Keratinocyte (primary cell): ENCODE measurements at regions not wholly inside any gene's neighbourhood (a gene's known extent, or its start where the extent isn't known, plus 50 kb on each side); places are given as distances from the start of the nearest gene placed in this dataset.

Experiments used
- DNase-seq: peaks from one replicate; pipeline ENCODE4 v3.0.0-alpha.2; 2011; ENCODE audit warnings: low read depth, missing footprints, low spot score
- FAIRE-seq: peaks from 2 replicates; lab custom pipeline; 2011; peaks lifted over from hg19 to GRCh38; lab: Jason Lieb, UNC
- H2AFZ ChIP-seq: 2 replicates; pipeline ENCODE4 v1.6.0; 2012; ENCODE audit warnings: low read length, control low read depth, inconsistent platforms; ENCODE audit not compliant: control insufficient read depth
- H3K27ac ChIP-seq: 2 replicates; pipeline ENCODE4 v1.5.1; 2011; ENCODE audit warnings: low read length; ENCODE audit not compliant: control insufficient read depth, insufficient read depth
- H3K27me3 ChIP-seq: 3 replicates; pipeline ENCODE4 v1.6.0; 2011; ENCODE audit warnings: low read length; ENCODE audit not compliant: control insufficient read depth, insufficient read depth; ENCODE audit errors: extremely low read depth
- H3K36me3 ChIP-seq, 2 experiments: 2 replicates in 1 of 2; 3 replicates in 1 of 2; pipeline ENCODE4 v1.5.1; 2011; ENCODE audit warnings: low read length in 2 of 2, mild to moderate bottlenecking in 1 of 2; ENCODE audit not compliant: control insufficient read depth in 2 of 2, insufficient read depth in 2 of 2; ENCODE audit errors: extremely low read depth in 1 of 2
- H3K4me1 ChIP-seq: 3 replicates; pipeline ENCODE4 v1.5.1; 2011; ENCODE audit warnings: low read length; ENCODE audit not compliant: control insufficient read depth, insufficient read depth; ENCODE audit errors: extremely low read depth
- H3K4me2 ChIP-seq: 3 replicates; pipeline ENCODE4 v1.6.0; 2011; ENCODE audit warnings: low read depth, low read length; ENCODE audit not compliant: control insufficient read depth, insufficient read depth; ENCODE audit errors: extremely low read depth
- H3K4me3 ChIP-seq, 3 experiments: fragments of 200-600 bp in 1 of 3; sonication (generic) in 1 of 3; 2 replicates in 2 of 3; 3 replicates in 1 of 3; pipeline ENCODE4 v1.5.1; 2011 to 2016; ENCODE audit warnings: low read length in 3 of 3, mild to moderate bottlenecking in 3 of 3, control low read depth in 2 of 3, inconsistent platforms in 1 of 3, low read depth in 1 of 3, mixed read lengths in 1 of 3, mixed run types in 1 of 3, moderate library complexity in 1 of 3; ENCODE audit not compliant: control insufficient read depth in 2 of 3, insufficient read depth in 2 of 3; ENCODE audit errors: extremely low read depth in 1 of 3
- H3K79me2 ChIP-seq: 2 replicates; pipeline ENCODE4 v1.6.0; 2012; ENCODE audit warnings: low read length; ENCODE audit not compliant: control insufficient read depth, insufficient read depth
- H3K9ac ChIP-seq: 3 replicates; pipeline ENCODE4 v1.6.0; 2011; ENCODE audit warnings: low read length; ENCODE audit not compliant: control insufficient read depth, insufficient read depth; ENCODE audit errors: extremely low read depth
- H3K9me1 ChIP-seq: 3 replicates; pipeline ENCODE4 v1.6.0; 2011; ENCODE audit warnings: low read length; ENCODE audit not compliant: control insufficient read depth, insufficient read depth; ENCODE audit errors: extremely low read depth
- H3K9me3 ChIP-seq: 2 replicates; pipeline ENCODE4 v1.5.1; 2012; ENCODE audit warnings: low read depth, low read length; ENCODE audit not compliant: control insufficient read depth
- H4K20me1 ChIP-seq: 3 replicates; pipeline ENCODE4 v1.6.0; 2011; ENCODE audit warnings: low read length; ENCODE audit not compliant: control insufficient read depth, insufficient read depth; ENCODE audit errors: extremely low read depth
- EZH2 ChIP-seq: IDR thresholded peaks from one replicate; pipeline ENCODE4 v1.6.1; 2012; ENCODE audit warnings: inconsistent platforms, mild to moderate bottlenecking, low read length, moderate library complexity
- dilution Hi-C: fragments of 300-500 bp; cut with MboI; formaldehyde crosslinking; loops from one replicate; pipeline ENCODE4 v1.7.0; 2020; ENCODE audit warnings: low sequenced_read_pairs; ENCODE audit not compliant: extremely low pct_ligation_motif_present
- TF ChIP-seq, protein P1 (sequence below), 3 experiments: IDR thresholded peaks in 1 of 3; conservative IDR thresholded peaks in 1 of 3; optimal IDR thresholded peaks in 1 of 3; 2 replicates in 2 of 3; 3 replicates in 1 of 3; pipeline versions ENCODE3 to v1.5.1; 2011; ENCODE audit warnings: low read length in 3 of 3, mild to moderate bottlenecking in 3 of 3, moderate library complexity in 2 of 3, control low read depth in 1 of 3, inconsistent platforms in 1 of 3; ENCODE audit not compliant: insufficient read depth in 2 of 3; ENCODE audit errors: extremely low read depth in 1 of 3

DNA sequence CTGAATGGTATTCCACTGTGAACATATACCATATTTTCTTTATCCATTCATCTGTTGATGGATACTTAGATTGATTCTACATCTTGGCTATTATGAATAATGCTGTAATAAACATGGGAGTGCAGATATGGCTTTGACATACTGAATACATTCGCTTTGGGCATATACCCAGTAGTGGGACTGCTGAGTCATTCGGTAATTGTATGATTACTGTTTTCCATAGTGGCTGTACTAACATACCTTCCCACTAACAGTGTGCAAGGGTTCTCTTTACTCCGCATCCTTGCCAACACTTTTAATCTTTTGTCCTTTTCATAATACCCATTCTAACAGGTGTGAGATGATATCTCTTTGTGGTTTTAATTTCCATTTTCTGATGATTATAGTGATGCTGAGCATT lies 98.2 kb upstream of the ESR1 start:
- Histone ChIP-seq H3K27me3 (no peaks in the 10 kb centered on the region), H3K36me3 (no peaks in the 10 kb centered on the region), H4K20me1 (no peaks in the 10 kb centered on the region), H3K4me3 (no peak overlapping the region), H3K9ac (no peak overlapping the region), H3K4me2 (no peak overlapping the region), H3K27ac (no peak overlapping the region), H3K9me1 (no peaks in the 10 kb centered on the region), H3K9me3 (no peaks in the 10 kb centered on the region), H2AFZ (no peak overlapping the region), H3K4me1 (no peaks in the 10 kb centered on the region), H3K79me2 (no peaks in the 10 kb centered on the region)
- FAIRE-seq (no peak), DNase-seq (no peak)
- dilution Hi-C loops, result no loop called here
- no peak for TF ChIP-seq EZH2
- TF ChIP-seq, protein P1, sequence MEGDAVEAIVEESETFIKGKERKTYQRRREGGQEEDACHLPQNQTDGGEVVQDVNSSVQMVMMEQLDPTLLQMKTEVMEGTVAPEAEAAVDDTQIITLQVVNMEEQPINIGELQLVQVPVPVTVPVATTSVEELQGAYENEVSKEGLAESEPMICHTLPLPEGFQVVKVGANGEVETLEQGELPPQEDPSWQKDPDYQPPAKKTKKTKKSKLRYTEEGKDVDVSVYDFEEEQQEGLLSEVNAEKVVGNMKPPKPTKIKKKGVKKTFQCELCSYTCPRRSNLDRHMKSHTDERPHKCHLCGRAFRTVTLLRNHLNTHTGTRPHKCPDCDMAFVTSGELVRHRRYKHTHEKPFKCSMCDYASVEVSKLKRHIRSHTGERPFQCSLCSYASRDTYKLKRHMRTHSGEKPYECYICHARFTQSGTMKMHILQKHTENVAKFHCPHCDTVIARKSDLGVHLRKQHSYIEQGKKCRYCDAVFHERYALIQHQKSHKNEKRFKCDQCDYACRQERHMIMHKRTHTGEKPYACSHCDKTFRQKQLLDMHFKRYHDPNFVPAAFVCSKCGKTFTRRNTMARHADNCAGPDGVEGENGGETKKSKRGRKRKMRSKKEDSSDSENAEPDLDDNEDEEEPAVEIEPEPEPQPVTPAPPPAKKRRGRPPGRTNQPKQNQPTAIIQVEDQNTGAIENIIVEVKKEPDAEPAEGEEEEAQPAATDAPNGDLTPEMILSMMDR (optimal IDR thresholded peaks at IDR 0.05 in 1 of 3, IDR thresholded peaks at IDR 0.05 in 1 of 3, conservative IDR thresholded peaks at IDR 0.05 in 1 of 3; ENCODE audit: extremely low read depth in 1 of 3, insufficient read depth in 2 of 3, low read length in 3 of 3), result no peak

DNA sequence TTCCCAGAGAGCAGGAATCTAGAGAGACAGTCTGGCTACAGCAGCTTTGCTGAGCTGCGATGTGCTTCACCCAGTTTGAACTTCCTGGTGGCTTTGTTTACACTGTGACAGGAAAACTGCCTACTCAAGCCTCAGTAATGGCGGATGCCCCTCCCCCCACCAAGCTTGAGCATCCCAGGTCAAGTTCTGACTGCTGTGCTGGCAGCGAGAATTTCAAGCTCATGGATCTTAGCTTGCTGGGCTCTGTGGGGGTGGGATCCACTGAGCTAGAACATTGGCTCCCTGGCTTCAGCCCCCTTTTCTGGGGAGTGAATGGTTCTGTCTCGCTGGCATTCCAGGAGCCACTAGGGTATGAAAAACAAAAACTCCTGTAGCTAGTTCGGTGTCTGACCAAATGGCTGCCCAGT lies 91.0 kb upstream of the ESR1 start:
- Histone ChIP-seq H3K4me1 (no peaks in the 10 kb centered on the region), H3K27me3 (no peaks in the 10 kb centered on the region), H3K9me3 (no peaks in the 10 kb centered on the region), H3K4me3 (no peak overlapping the region), H3K79me2 (no peaks in the 10 kb centered on the region), H3K9me1 (no peaks in the 10 kb centered on the region), H3K4me2 (no peak overlapping the region), H3K27ac (no peak overlapping the region), H3K9ac (no peak overlapping the region), H2AFZ (no peak overlapping the region), H3K36me3 (no peaks in the 10 kb centered on the region), H4K20me1 (no peaks in the 10 kb centered on the region)
- FAIRE-seq (no peak), DNase-seq (no peak)
- dilution Hi-C loops, result no loop called here
- TF ChIP-seq EZH2, result no peak
- TF ChIP-seq, protein P1 (optimal IDR thresholded peaks at IDR 0.05 in 1 of 3, IDR thresholded peaks at IDR 0.05 in 1 of 3, conservative IDR thresholded peaks at IDR 0.05 in 1 of 3; ENCODE audit: extremely low read depth in 1 of 3, insufficient read depth in 2 of 3, low read length in 3 of 3), result no peak
